Upper lobe of right lung (tissue), 1 donor: ENCODE measurements at regions not wholly inside any gene's neighbourhood (a gene's known extent, or its start where the extent isn't known, plus 50 kb on each side); places are given as distances from the start of the nearest gene placed in this dataset.

Source experiments
- ATAC-seq: fragments of 200-7000 bp; cut with Tn5 transposase; one replicate; pipeline ENCODE4 v1.9.1; 2020; ENCODE audit warnings: mild to moderate bottlenecking, moderate library complexity
- DNase-seq: peaks from one replicate; pipeline ENCODE4 v3.0.0-alpha.2; 2020
- H3K27ac ChIP-seq: fragments of 200-600 bp; one replicate; pipeline ENCODE4 v1.8.0; 2022
- H3K27me3 ChIP-seq: fragments of 200-600 bp; one replicate; pipeline ENCODE4 v1.8.0; 2022; ENCODE audit warnings: mild to moderate bottlenecking
- H3K36me3 ChIP-seq: fragments of 200-600 bp; one replicate; pipeline ENCODE4 v1.8.0; 2022
- H3K4me1 ChIP-seq: fragments of 200-600 bp; one replicate; pipeline ENCODE4 v1.8.0; 2022
- H3K4me3 ChIP-seq: fragments of 200-600 bp; one replicate; pipeline ENCODE4 v1.8.0; 2022; ENCODE audit warnings: mild to moderate bottlenecking
- H3K9me3 ChIP-seq: fragments of 200-600 bp; one replicate; pipeline ENCODE4 v1.8.0; 2022
- CTCF ChIP-seq: fragments of 200-600 bp; IDR thresholded peaks from one replicate; pipeline ENCODE4 v1.8.0; 2022; ENCODE audit warnings: antibody characterized with exemption
- intact Hi-C: fragments of 100-400 bp; cut with DNase I; formaldehyde crosslinking; loops from one replicate; pipeline ENCODE4 v1.11.0; 2022
- donor health status: DM: no; HTN: yes; CAD: no; lungs with severe emphysema.

- H3K9me3 ChIP-seq = no peaks in the 10 kb centered on the region
- no peaks in the 10 kb centered on the region for H3K4me1 ChIP-seq
- no peak overlapping the region for H3K4me3 ChIP-seq
- intact Hi-C loops = no loop called here
- ATAC-seq = no peak
- H3K27ac ChIP-seq = no peak overlapping the region
- no peaks in the 10 kb centered on the region for H3K27me3 ChIP-seq
- H3K36me3 ChIP-seq = no peaks in the 10 kb centered on the region
- no peak for DNase-seq
- no peak for TF ChIP-seq CTCF
These were observed 457.7 kb upstream of the TMPO start for GRCh38 chr12:98057701-98058100.

- no peaks in the 10 kb centered on the region for H3K4me1 ChIP-seq
- TF ChIP-seq CTCF = no peak
- H3K4me3 ChIP-seq = no peak overlapping the region
- intact Hi-C loops = no loop called here
- DNase-seq = no peak
- H3K36me3 ChIP-seq = no peaks in the 10 kb centered on the region
- ATAC-seq = no peak
- H3K27ac ChIP-seq = no peak overlapping the region
- H3K27me3 ChIP-seq = no peaks in the 10 kb centered on the region
- H3K9me3 ChIP-seq = no peaks in the 10 kb centered on the region
These were observed 457.2 kb upstream of the TMPO start for GRCh38 chr12:98058213-98058612.

- no peak for TF ChIP-seq CTCF
- no peak for ATAC-seq
- Histone ChIP-seq H3K27me3 (peaks cover 1% of the 10 kb centered on the region), H3K4me1 (no peaks in the 10 kb centered on the region), H3K36me3 (no peaks in the 10 kb centered on the region), H3K9me3 (no peaks in the 10 kb centered on the region), H3K27ac (no peak overlapping the region), H3K4me3 (no peak overlapping the region)
- no peak for DNase-seq
- intact Hi-C loops = no loop called here
These were observed 456.6 kb upstream of the TMPO start for GRCh38 chr12:98058838-98059237.

- Histone ChIP-seq H3K4me1 (no peaks in the 10 kb centered on the region), H3K36me3 (no peaks in the 10 kb centered on the region), H3K9me3 (no peaks in the 10 kb centered on the region), H3K27ac (no peak overlapping the region), H3K4me3 (no peak overlapping the region), H3K27me3 (peaks cover 3% of the 10 kb centered on the region)
- DNase-seq (no peak), ATAC-seq (no peak)
- no peak for TF ChIP-seq CTCF
- intact Hi-C loops = no loop called here
These were observed 455.6 kb upstream of the TMPO start for GRCh38 chr12:98059659-98060343.

- no peak for DNase-seq
- no peak for TF ChIP-seq CTCF
- H3K27me3 ChIP-seq = peaks cover 3% of the 10 kb centered on the region
- no peaks in the 10 kb centered on the region for H3K9me3 ChIP-seq
- no peak for ATAC-seq
- no peaks in the 10 kb centered on the region for H3K36me3 ChIP-seq
- H3K27ac ChIP-seq = no peak overlapping the region
- no peak overlapping the region for H3K4me3 ChIP-seq
- intact Hi-C loops = no loop called here
- no peaks in the 10 kb centered on the region for H3K4me1 ChIP-seq
These were observed 455.0 kb upstream of the TMPO start for GRCh38 chr12:98060411-98060810.
